ENCODE measurements at regions not wholly inside any gene's neighbourhood (a gene's known extent, or its start where the extent isn't known, plus 50 kb on each side); places are given as distances from the start of the nearest gene placed in this dataset.

- Histone ChIP-seq H3K36me3 (ENCODE audit: control insufficient read depth in 2 of 2, insufficient read depth in 1 of 2, low read length in 2 of 2) (no peaks in the 10 kb centered on the region), H3K9me3 (ENCODE audit: control insufficient read depth, insufficient read depth, low read depth, low read length) (no peaks in the 10 kb centered on the region), H3K4me1 (ENCODE audit: control insufficient read depth, insufficient read depth, low read length) (no peaks in the 10 kb centered on the region), H3K27ac (ENCODE audit: extremely low read depth, low read depth, low read length) (no peak overlapping the region), H3K4me3 (ENCODE audit: low read depth, low read length) (no peak overlapping the region)
- POLR2A ChIA-PET = no interaction called here
- TF ChIP-seq ZNF16 (tag by site-specific recombination; IDR thresholded peaks at IDR 0.05; ENCODE audit: low read depth) (no peak), BCL11B (tag by site-specific recombination; IDR thresholded peaks at IDR 0.05; ENCODE audit: low read depth) (no peak), ZNF175 (tag by site-specific recombination; IDR thresholded peaks at IDR 0.05) (no peak), ZNF645 (tag by site-specific recombination; IDR thresholded peaks at IDR 0.05) (no peak), ZNF404 (tag by site-specific recombination; IDR thresholded peaks at IDR 0.05) (no peak)
- CTCF ChIA-PET = no interaction called here
Measured at GRCh38 chr16:72357910-72358309, 186.0 kb upstream of the PMFBP1 start.

- H3K4me3 ChIP-seq (ENCODE audit: low read depth, low read length) = no peak overlapping the region
- no peaks in the 10 kb centered on the region for H3K36me3 ChIP-seq (ENCODE audit: control insufficient read depth in 2 of 2, insufficient read depth in 1 of 2, low read length in 2 of 2)
- ChIA-PET POLR2A (no interaction called here), CTCF (interaction anchor here (0.7 kb wide), 1 partner anchor 1642 kb away, joined by 3 read pairs; no protein-coding TSS in a partner anchor)
- H3K9me3 ChIP-seq (ENCODE audit: control insufficient read depth, insufficient read depth, low read depth, low read length) = no peaks in the 10 kb centered on the region
- TF ChIP-seq SCRT2 (tag by site-specific recombination; IDR thresholded peaks at IDR 0.05) (peak; percentile 31; the same call in 1 of the 2 replicates), ZNF155 (tag by site-specific recombination; IDR thresholded peaks at IDR 0.05) (no peak)
- H3K27ac ChIP-seq (ENCODE audit: extremely low read depth, low read depth, low read length) = no peak overlapping the region
- H3K4me1 ChIP-seq (ENCODE audit: control insufficient read depth, insufficient read depth, low read length) = no peaks in the 10 kb centered on the region
Measured at GRCh38 chr16:72355561-72355960, 183.6 kb upstream of the PMFBP1 start.

- Histone ChIP-seq H3K27ac (ENCODE audit: extremely low read depth, low read depth, low read length) (no peak overlapping the region), H3K4me1 (ENCODE audit: control insufficient read depth, insufficient read depth, low read length) (no peaks in the 10 kb centered on the region), H3K36me3 (ENCODE audit: control insufficient read depth in 2 of 2, insufficient read depth in 1 of 2, low read length in 2 of 2) (peaks cover 0 to 5% of the 10 kb centered on the region in 2 experiments; a peak in 1 of 3 replicates), H3K9me3 (ENCODE audit: control insufficient read depth, insufficient read depth, low read depth, low read length) (no peaks in the 10 kb centered on the region), H3K4me3 (ENCODE audit: low read depth, low read length) (no peak overlapping the region)
- TF ChIP-seq KLF9 (tag by site-specific recombination; IDR thresholded peaks at IDR 0.05; ENCODE audit: low read depth) (no peak), ZSCAN5A (tag by site-specific recombination; IDR thresholded peaks at IDR 0.05) (no peak), ZNF501 (tag by site-specific recombination; IDR thresholded peaks at IDR 0.05) (no peak), OSR2 (tag by site-specific recombination; IDR thresholded peaks at IDR 0.05) (no peak), ZNF544 (tag by site-specific recombination; IDR thresholded peaks at IDR 0.05) (no peak), ZBTB26 (tag by site-specific recombination; optimal IDR thresholded peaks at IDR 0.05) (no peak), ZNF214 (tag by site-specific recombination; IDR thresholded peaks at IDR 0.05; ENCODE audit: borderline replicate concordance) (no peak), ZNF48 (tag by site-specific recombination; IDR thresholded peaks at IDR 0.05) (no peak)
- ChIA-PET POLR2A (no interaction called here), CTCF (interaction anchor here (0.5 kb wide), 1 partner anchor 38 kb away, joined by 3 read pairs; no protein-coding TSS in a partner anchor)
Measured at GRCh38 chr16:72349719-72350118, 177.8 kb upstream of the PMFBP1 start.

- peaks cover 0 to 4% of the 10 kb centered on the region in 2 experiments; a peak in 1 of 3 replicates for H3K36me3 ChIP-seq (ENCODE audit: control insufficient read depth in 2 of 2, insufficient read depth in 1 of 2, low read length in 2 of 2)
- ChIA-PET POLR2A (no interaction called here), CTCF (interaction anchor here (0.6 kb wide), 1 partner anchor 155 kb away, joined by 3 read pairs; no protein-coding TSS in a partner anchor)
- H3K4me3 ChIP-seq (ENCODE audit: low read depth, low read length) = no peak overlapping the region
- TF ChIP-seq ZNF549 (tag by site-specific recombination; IDR thresholded peaks at IDR 0.05) (no peak), ZNF174 (tag by site-specific recombination; IDR thresholded peaks at IDR 0.05) (no peak), ZNF223 (tag by site-specific recombination; IDR thresholded peaks at IDR 0.05) (no peak), ZNF514 (tag by site-specific recombination; IDR thresholded peaks at IDR 0.05) (no peak), ZNF214 (tag by site-specific recombination; IDR thresholded peaks at IDR 0.05; ENCODE audit: borderline replicate concordance) (no peak), KLF9 (tag by site-specific recombination; IDR thresholded peaks at IDR 0.05; ENCODE audit: low read depth) (no peak), ZNF157 (tag by site-specific recombination; IDR thresholded peaks at IDR 0.05) (no peak), ZNF211 (tag by site-specific recombination; IDR thresholded peaks at IDR 0.05; ENCODE audit: low read depth) (no peak), ZFP69B (tag by site-specific recombination; IDR thresholded peaks at IDR 0.05) (no peak), ZNF404 (tag by site-specific recombination; IDR thresholded peaks at IDR 0.05) (no peak), OSR2 (tag by site-specific recombination; IDR thresholded peaks at IDR 0.05) (no peak), ZNF394 (tag by site-specific recombination; IDR thresholded peaks at IDR 0.05; ENCODE audit: borderline replicate concordance) (no peak)
- H3K4me1 ChIP-seq (ENCODE audit: control insufficient read depth, insufficient read depth, low read length) = no peaks in the 10 kb centered on the region
- no peak overlapping the region for H3K27ac ChIP-seq (ENCODE audit: extremely low read depth, low read depth, low read length)
- no peaks in the 10 kb centered on the region for H3K9me3 ChIP-seq (ENCODE audit: control insufficient read depth, insufficient read depth, low read depth, low read length)
Measured at GRCh38 chr16:72332926-72333325, 161.0 kb upstream of the PMFBP1 start.
